SU-DHL-6 (cell line): ENCODE measurements at regions not wholly inside any gene's neighbourhood (a gene's known extent, or its start where the extent isn't known, plus 50 kb on each side); places are given as distances from the start of the nearest gene placed in this dataset.

ENCODE experiments used
- H2AFZ ChIP-seq: fragments of 200-600 bp; sonication (generic); 2 replicates; pipeline ENCODE4 v1.6.1; 2014; ENCODE audit warnings: low read depth, mild to moderate bottlenecking, moderate library complexity, mixed read lengths, antibody characterized with exemption, low read length; ENCODE audit not compliant: severe bottlenecking
- H3F3A ChIP-seq: fragments of 200-600 bp; shearing (Covaris generic); 2 replicates; pipeline ENCODE4 v1.6.0; 2016; ENCODE audit warnings: antibody characterized with exemption, mild to moderate bottlenecking; ENCODE audit not compliant: insufficient read depth
- H3K27ac ChIP-seq: fragments of 200-600 bp; sonication (generic); 2 replicates; pipeline ENCODE4 v1.5.1; 2016; ENCODE audit warnings: low read depth, mild to moderate bottlenecking, low read length, moderate library complexity, mixed read lengths
- H3K27me3 ChIP-seq: fragments of 200-600 bp; sonication (generic), shearing (Covaris generic); 2 replicates; pipeline ENCODE4 v1.6.0; 2014; ENCODE audit warnings: mild to moderate bottlenecking, low read length
- H3K36me3 ChIP-seq: fragments of 200-600 bp; sonication (generic); 2 replicates; pipeline ENCODE4 v1.6.1; 2014; ENCODE audit warnings: mild to moderate bottlenecking, low read length, mixed read lengths
- H3K4me2 ChIP-seq: fragments of 300-600, 200-600 bp; shearing (Covaris generic), sonication (generic); 2 replicates; pipeline ENCODE4 v1.6.0; 2014; ENCODE audit warnings: low read length, low read depth, mild to moderate bottlenecking; ENCODE audit not compliant: poor library complexity, severe bottlenecking
- H3K4me3 ChIP-seq: fragments of 200-600 bp; sonication (generic); 2 replicates; pipeline ENCODE4 v1.5.1; 2014; ENCODE audit warnings: antibody characterized with exemption, low read length, mild to moderate bottlenecking, mixed read lengths; ENCODE audit not compliant: insufficient read depth, poor library complexity, severe bottlenecking
- H3K79me2 ChIP-seq: fragments of 200-600 bp; sonication (generic); 2 replicates; pipeline ENCODE4 v1.6.1; 2014; ENCODE audit warnings: mild to moderate bottlenecking, low read length, moderate library complexity; ENCODE audit not compliant: insufficient read depth
- H3K9ac ChIP-seq: fragments of 200-600 bp; sonication (generic); 2 replicates; pipeline ENCODE4 v1.7.0; 2014; ENCODE audit warnings: mild to moderate bottlenecking, low read length
- H3K9me2 ChIP-seq: fragments of 200-600 bp; sonication (generic); replicated peaks from 2 replicates; pipeline ENCODE4 v1.6.1; 2014; ENCODE audit warnings: low read length; ENCODE audit not compliant: insufficient read depth
- H3K9me3 ChIP-seq: fragments of 200-600 bp; sonication (generic); 2 replicates; pipeline ENCODE4 v1.6.1; 2014; ENCODE audit warnings: low read length, mixed read lengths; ENCODE audit not compliant: insufficient read depth
- H4K20me1 ChIP-seq: fragments of 200-600 bp; sonication (generic); 2 replicates; pipeline ENCODE4 v1.6.1; 2014; ENCODE audit warnings: low read depth, mild to moderate bottlenecking, antibody characterized with exemption, low read length, moderate library complexity, mixed read lengths
- CTCF ChIP-seq: fragments of 200-600 bp; sonication (generic); IDR thresholded peaks from one replicate; pipeline ENCODE4 v1.5.1; 2017; ENCODE audit warnings: antibody characterized with exemption, mild to moderate bottlenecking, low read length, moderate library complexity; ENCODE audit not compliant: insufficient read depth, poor library complexity, severe bottlenecking
- EZH2phosphoT487 ChIP-seq: fragments of 200-600 bp; sonication (generic), shearing (Covaris generic); conservative IDR thresholded peaks from 2 replicates; pipeline ENCODE4 v1.6.1; 2018; ENCODE audit warnings: mild to moderate bottlenecking, antibody characterized with exemption, low read length, moderate library complexity, mixed read lengths

- Histone ChIP-seq H3K9ac (no peak overlapping the region), H3K27ac (no peak overlapping the region), H3K4me2 (no peak overlapping the region), H4K20me1 (no peaks in the 10 kb centered on the region), H3K4me3 (no peak overlapping the region), H2AFZ (no peak overlapping the region), H3F3A (no peaks in the 10 kb centered on the region), H3K9me2 (no peaks in the 10 kb centered on the region), H3K79me2 (no peaks in the 10 kb centered on the region), H3K36me3 (no peaks in the 10 kb centered on the region), H3K9me3 (no peaks in the 10 kb centered on the region), H3K27me3 (no peaks in the 10 kb centered on the region)
- TF ChIP-seq CTCF (no peak), EZH2phosphoT487 (no peak)
These were observed 571.4 kb downstream of the PTPRU start for GRCh38 chr1:29807689-29808088.

- Histone ChIP-seq H3F3A (no peaks in the 10 kb centered on the region), H3K9me2 (no peaks in the 10 kb centered on the region), H3K9ac (no peak overlapping the region), H2AFZ (no peak overlapping the region), H4K20me1 (no peaks in the 10 kb centered on the region), H3K9me3 (no peaks in the 10 kb centered on the region), H3K27ac (no peak overlapping the region), H3K27me3 (no peaks in the 10 kb centered on the region), H3K4me3 (no peak overlapping the region), H3K4me2 (no peak overlapping the region), H3K79me2 (no peaks in the 10 kb centered on the region), H3K36me3 (no peaks in the 10 kb centered on the region)
- TF ChIP-seq CTCF (no peak), EZH2phosphoT487 (no peak)
These were observed 570.5 kb downstream of the PTPRU start for GRCh38 chr1:29806646-29807319.

GRCh38 chr1:29805896-29806160 lies 569.5 kb downstream of the PTPRU start:
- TF ChIP-seq EZH2phosphoT487 (no peak), CTCF (no peak)

More at GRCh38 chr1:29805896-29806160, 569.5 kb downstream of the PTPRU start:
- H3K4me2 ChIP-seq: no peak overlapping the region
- no peak overlapping the region for H3K27ac ChIP-seq
- H3K36me3 ChIP-seq: no peaks in the 10 kb centered on the region
- no peaks in the 10 kb centered on the region for H3K9me2 ChIP-seq
- no peaks in the 10 kb centered on the region for H3K27me3 ChIP-seq
- H3K79me2 ChIP-seq: no peaks in the 10 kb centered on the region
- no peaks in the 10 kb centered on the region for H4K20me1 ChIP-seq
- no peak overlapping the region for H3K4me3 ChIP-seq
- H3K9ac ChIP-seq: no peak overlapping the region
- H2AFZ ChIP-seq: no peak overlapping the region
- H3F3A ChIP-seq: no peaks in the 10 kb centered on the region
- no peaks in the 10 kb centered on the region for H3K9me3 ChIP-seq
